HEK293 (cell line): ENCODE measurements at regions not wholly inside any gene's neighbourhood (a gene's known extent, or its start where the extent isn't known, plus 50 kb on each side); places are given as distances from the start of the nearest gene placed in this dataset.

Experiments used
- OVOL3 ChIP-seq: fragments of 450-650 bp; formaldehyde crosslinking; IDR thresholded peaks from 2 replicates; pipeline ENCODE4 v1.5.1; 2016; ENCODE audit warnings: missing biosample characterization, missing genetic modification characterization
- ZBTB7A ChIP-seq: fragments of 450-650 bp; formaldehyde crosslinking; IDR thresholded peaks from 2 replicates; pipeline ENCODE4 v1.5.1; 2016; ENCODE audit warnings: low read depth, missing biosample characterization, missing genetic modification characterization
- ZNF585B ChIP-seq: fragments of 450-650 bp; formaldehyde crosslinking; IDR thresholded peaks from 2 replicates; pipeline ENCODE4 v1.5.1; 2016; ENCODE audit warnings: missing biosample characterization, missing genetic modification characterization
- ZNF830 ChIP-seq: fragments of 450-650 bp; IDR thresholded peaks from 2 replicates; pipeline ENCODE4 v1.5.0; 2018; ENCODE audit warnings: missing biosample characterization, missing genetic modification characterization, low read depth, mild to moderate bottlenecking, moderate library complexity
- ZSCAN23 ChIP-seq: fragments of 450-650 bp; formaldehyde crosslinking; IDR thresholded peaks from 2 replicates; pipeline ENCODE4 v1.5.1; 2016; ENCODE audit warnings: missing biosample characterization, missing genetic modification characterization
- TF ChIP-seq, protein P1 (sequence below): fragments of 450-650 bp; formaldehyde crosslinking; IDR thresholded peaks from 2 replicates; pipeline ENCODE4 v1.5.1; 2016; ENCODE audit warnings: missing biosample characterization, missing genetic modification characterization

DNA sequence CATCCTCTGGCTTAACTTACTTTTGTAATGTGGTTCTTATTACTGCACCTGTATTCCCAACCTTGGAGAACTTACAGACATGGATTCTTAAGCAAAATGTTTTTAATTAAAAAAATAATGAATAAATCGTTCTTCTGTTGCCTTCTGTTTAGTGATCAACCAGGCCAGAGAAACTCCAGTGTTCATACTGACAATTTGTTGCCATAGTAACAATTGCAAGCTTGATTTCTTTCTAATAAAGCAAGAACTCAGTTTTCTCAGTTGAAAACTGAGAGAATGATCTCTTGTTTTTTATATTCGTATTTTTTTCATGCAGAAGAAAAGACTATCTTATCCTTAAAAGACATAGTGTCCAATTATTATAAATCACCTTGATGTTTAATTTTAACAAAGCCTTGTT, 106.5 kb upstream of the LMNTD1 start:
- no peak for TF ChIP-seq ZNF830
- TF ChIP-seq ZNF585B (tag by site-specific recombination), result no peak
- TF ChIP-seq, protein P1, sequence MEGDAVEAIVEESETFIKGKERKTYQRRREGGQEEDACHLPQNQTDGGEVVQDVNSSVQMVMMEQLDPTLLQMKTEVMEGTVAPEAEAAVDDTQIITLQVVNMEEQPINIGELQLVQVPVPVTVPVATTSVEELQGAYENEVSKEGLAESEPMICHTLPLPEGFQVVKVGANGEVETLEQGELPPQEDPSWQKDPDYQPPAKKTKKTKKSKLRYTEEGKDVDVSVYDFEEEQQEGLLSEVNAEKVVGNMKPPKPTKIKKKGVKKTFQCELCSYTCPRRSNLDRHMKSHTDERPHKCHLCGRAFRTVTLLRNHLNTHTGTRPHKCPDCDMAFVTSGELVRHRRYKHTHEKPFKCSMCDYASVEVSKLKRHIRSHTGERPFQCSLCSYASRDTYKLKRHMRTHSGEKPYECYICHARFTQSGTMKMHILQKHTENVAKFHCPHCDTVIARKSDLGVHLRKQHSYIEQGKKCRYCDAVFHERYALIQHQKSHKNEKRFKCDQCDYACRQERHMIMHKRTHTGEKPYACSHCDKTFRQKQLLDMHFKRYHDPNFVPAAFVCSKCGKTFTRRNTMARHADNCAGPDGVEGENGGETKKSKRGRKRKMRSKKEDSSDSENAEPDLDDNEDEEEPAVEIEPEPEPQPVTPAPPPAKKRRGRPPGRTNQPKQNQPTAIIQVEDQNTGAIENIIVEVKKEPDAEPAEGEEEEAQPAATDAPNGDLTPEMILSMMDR (tag by site-specific recombination), result no peak
- no peak for TF ChIP-seq ZSCAN23
- TF ChIP-seq OVOL3, result no peak
- TF ChIP-seq ZBTB7A, result no peak
